Pons (tissue), 1 donor: ENCODE measurements at regions not wholly inside any gene's neighbourhood (a gene's known extent, or its start where the extent isn't known, plus 50 kb on each side); places are given as distances from the start of the nearest gene placed in this dataset.

Experiments used
- DNase-seq: peaks from one replicate; pipeline ENCODE4 v3.0.0-alpha.2; 2016; ENCODE audit warnings: low spot score

- no peak for DNase-seq
Observed at GRCh38 chr13:88086577-88086976, 415.4 kb downstream of the SLITRK5 start.

- DNase-seq, result no peak
Observed at GRCh38 chr13:88097541-88097940, 426.4 kb downstream of the SLITRK5 start.

- DNase-seq, result no peak
Observed at GRCh38 chr13:88103824-88104223, 432.7 kb downstream of the SLITRK5 start.

GRCh38 chr13:88104576-88104975, 433.4 kb downstream of the SLITRK5 start:
- DNase-seq, result no peak

- no peak for DNase-seq
Observed at GRCh38 chr13:88107570-88107969, 436.4 kb downstream of the SLITRK5 start.

GRCh38 chr13:88112526-88112925, 441.4 kb downstream of the SLITRK5 start:
- DNase-seq, result no peak

- no peak for DNase-seq
Observed at GRCh38 chr13:88115976-88116375, 444.8 kb downstream of the SLITRK5 start.

GRCh38 chr13:88118952-88119351, 447.8 kb downstream of the SLITRK5 start:
- no peak for DNase-seq

- no peak for DNase-seq
Observed at GRCh38 chr13:88124142-88124541, 453.0 kb downstream of the SLITRK5 start.

GRCh38 chr13:88125055-88125454, 453.9 kb downstream of the SLITRK5 start:
- no peak for DNase-seq

GRCh38 chr13:88136098-88136790, 465.1 kb downstream of the SLITRK5 start:
- no peak for DNase-seq

GRCh38 chr13:88142653-88143052, 471.5 kb downstream of the SLITRK5 start:
- DNase-seq, result no peak

- DNase-seq, result no peak
Observed at GRCh38 chr13:88144580-88144979, 473.4 kb downstream of the SLITRK5 start.

- DNase-seq, result no peak
Observed at GRCh38 chr13:88153353-88153752, 482.2 kb downstream of the SLITRK5 start.

- DNase-seq, result no peak
Observed at GRCh38 chr13:88154001-88154400, 482.8 kb downstream of the SLITRK5 start.

- DNase-seq, result no peak
Observed at GRCh38 chr13:88162076-88162702, 491.0 kb downstream of the SLITRK5 start.

- no peak for DNase-seq
Observed at GRCh38 chr13:88176231-88176630, 505.1 kb downstream of the SLITRK5 start.

GRCh38 chr13:88183440-88183839, 512.3 kb downstream of the SLITRK5 start:
- DNase-seq, result no peak

- DNase-seq, result no peak
Observed at GRCh38 chr13:88188986-88189385, 517.8 kb downstream of the SLITRK5 start.

GRCh38 chr13:88189728-88190127, 518.6 kb downstream of the SLITRK5 start:
- no peak for DNase-seq

- no peak for DNase-seq
Observed at GRCh38 chr13:88196106-88196505, 524.9 kb downstream of the SLITRK5 start.

- DNase-seq, result no peak
Observed at GRCh38 chr13:88217372-88217771, 546.2 kb downstream of the SLITRK5 start.

- DNase-seq, result no peak
Observed at GRCh38 chr13:88217883-88218282, 546.7 kb downstream of the SLITRK5 start.

GRCh38 chr13:88223958-88224357, 552.8 kb downstream of the SLITRK5 start:
- DNase-seq, result no peak
